Panc1 (cell line): ENCODE measurements at regions not wholly inside any gene's neighbourhood (a gene's known extent, or its start where the extent isn't known, plus 50 kb on each side); places are given as distances from the start of the nearest gene placed in this dataset.

Experiments used
- ATAC-seq: fragments of 200-7000 bp; cut with Tn5 transposase; 2 replicates; pipeline ENCODE4 v1.9.1; 2020; ENCODE audit warnings: mild to moderate bottlenecking, moderate library complexity
- BruUV-seq: library from RNA; stranded (reverse); fragments of 400-500 nt; replicated peaks from 2 replicates; lab custom pipeline; 2021; lab: Mats Ljungman, UMichigan
- CTCF ChIA-PET: fragments of 300-600 bp; sonication (Branson Sonifier 250); formaldehyde crosslinking; loops from one replicate; lab custom pipeline; 2022; ENCODE audit warnings: antibody characterized with exemption; lab: Charles Lee
- POLR2A ChIA-PET: fragments of 300-600 bp; sonication (Branson Sonifier 250); formaldehyde crosslinking; loops from one replicate; lab custom pipeline; 2022; ENCODE audit warnings: antibody characterized with exemption; lab: Charles Lee
- DNase-seq: peaks from one replicate; pipeline ENCODE4 v3.0.0-alpha.2; 2010; ENCODE audit warnings: low read depth, low spot score
- H3K27ac ChIP-seq: 2 replicates; pipeline ENCODE4 v1.5.1; 2011; ENCODE audit warnings: mild to moderate bottlenecking, low read length, inconsistent platforms
- H3K27me3 ChIP-seq: fragments of 200-500 bp; sonication (Bioruptor generic); 2 replicates; pipeline ENCODE4 v1.6.0; 2014; ENCODE audit warnings: low read length, inconsistent platforms; ENCODE audit not compliant: control insufficient read depth, insufficient read depth
- H3K36me3 ChIP-seq: fragments of 200-500 bp; sonication (Bioruptor generic); 2 replicates; pipeline ENCODE4 v1.5.1; 2014; ENCODE audit warnings: inconsistent platforms, mild to moderate bottlenecking, low read length, moderate library complexity; ENCODE audit not compliant: control insufficient read depth, insufficient read depth
- H3K4me1 ChIP-seq: 2 replicates; pipeline ENCODE4 v1.5.1; 2011; ENCODE audit warnings: inconsistent platforms, mild to moderate bottlenecking, low read length, moderate library complexity; ENCODE audit not compliant: control insufficient read depth, insufficient read depth
- H3K4me3 ChIP-seq, 2 experiments: 2 replicates each; pipeline ENCODE4 v1.5.1; 2011 to 2012; ENCODE audit warnings: low read depth in 2 of 2, low read length in 2 of 2, mild to moderate bottlenecking in 2 of 2, inconsistent platforms in 1 of 2, moderate library complexity in 1 of 2
- H3K9me3 ChIP-seq: fragments of 200-500 bp; sonication (Bioruptor generic); 2 replicates; pipeline ENCODE4 v1.5.1; 2014; ENCODE audit warnings: low read depth, mild to moderate bottlenecking, inconsistent platforms, low read length, moderate library complexity; ENCODE audit not compliant: control insufficient read depth, insufficient read depth
- POLR2AphosphoS5 ChIP-seq: IDR thresholded peaks from 2 replicates; pipeline ENCODE4 v1.6.1; 2012; ENCODE audit warnings: mild to moderate bottlenecking, low read depth, low read length, moderate library complexity
- SIN3A ChIP-seq: IDR thresholded peaks from 2 replicates; pipeline ENCODE4 v1.6.1; 2012; ENCODE audit warnings: low read depth, mild to moderate bottlenecking, low read length, moderate library complexity, borderline replicate concordance; ENCODE audit not compliant: insufficient read depth
- TCF7L2 ChIP-seq: IDR thresholded peaks from 2 replicates; pipeline ENCODE4 v1.6.1; 2011; ENCODE audit warnings: mild to moderate bottlenecking, low read depth, low read length, inconsistent platforms
- in situ Hi-C: cut with HindIII; loops from 2 replicates; pipeline ENCODE4 v1.10.0; 2016; ENCODE audit warnings: low sequenced_read_pairs, low pct_unique_long_range_greater_than_20kb
- intact Hi-C: fragments of 100-400 bp; cut with micrococcal nuclease; formaldehyde crosslinking; loops from one replicate; pipeline ENCODE4 v1.10.0; 2022; ENCODE audit not compliant: unreplicated experiment
- TF ChIP-seq, protein P1 (sequence below), 2 experiments: IDR thresholded peaks; 2 replicates each; pipeline ENCODE4 v1.6.1; 2011 to 2012; ENCODE audit warnings: low read depth in 2 of 2, control low read depth in 1 of 2, low read length in 1 of 2, mild to moderate bottlenecking in 1 of 2, moderate library complexity in 1 of 2; ENCODE audit not compliant: insufficient read depth in 1 of 2
- TF ChIP-seq, protein P2 (sequence below): fragments of 450-650 bp; IDR thresholded peaks from 2 replicates; pipeline ENCODE4 v1.5.1; 2017; ENCODE audit warnings: mild to moderate bottlenecking

DNA sequence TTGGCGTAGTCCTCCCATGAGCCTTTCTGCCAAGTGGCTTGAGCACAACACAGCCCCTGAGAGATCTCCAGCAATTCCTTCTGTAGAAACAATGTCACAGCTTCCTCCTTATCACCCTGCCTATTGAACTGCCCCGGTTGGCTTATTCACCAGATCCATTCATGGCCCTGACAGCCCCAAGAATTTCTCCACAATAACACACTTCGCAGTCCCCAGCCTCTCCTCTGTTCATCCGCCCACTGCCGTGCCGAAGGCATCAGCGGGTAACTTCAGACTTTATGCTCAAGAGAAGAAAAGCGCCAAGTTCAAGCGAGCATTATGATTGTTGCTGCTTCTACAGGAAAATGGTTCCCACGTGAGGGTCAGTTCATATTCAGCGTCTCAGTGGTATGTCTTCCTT is 403.9 kb downstream of the VPS13C start:
- no peak for ATAC-seq
- DNase-seq = no peak
- in situ Hi-C loops = no loop called here
- Histone ChIP-seq H3K36me3 (no peaks in the 10 kb centered on the region), H3K27ac (no peak overlapping the region), H3K9me3 (no peaks in the 10 kb centered on the region), H3K27me3 (peaks cover 2% of the 10 kb centered on the region; the same call in 1 of the 2 replicates), H3K4me3 (no peak overlapping the region), H3K4me1 (no peaks in the 10 kb centered on the region)
- intact Hi-C loops = no loop called here
- ChIA-PET POLR2A (no interaction called here), CTCF (no interaction called here)
- no peak for TF ChIP-seq SIN3A
- TF ChIP-seq, protein P1, sequence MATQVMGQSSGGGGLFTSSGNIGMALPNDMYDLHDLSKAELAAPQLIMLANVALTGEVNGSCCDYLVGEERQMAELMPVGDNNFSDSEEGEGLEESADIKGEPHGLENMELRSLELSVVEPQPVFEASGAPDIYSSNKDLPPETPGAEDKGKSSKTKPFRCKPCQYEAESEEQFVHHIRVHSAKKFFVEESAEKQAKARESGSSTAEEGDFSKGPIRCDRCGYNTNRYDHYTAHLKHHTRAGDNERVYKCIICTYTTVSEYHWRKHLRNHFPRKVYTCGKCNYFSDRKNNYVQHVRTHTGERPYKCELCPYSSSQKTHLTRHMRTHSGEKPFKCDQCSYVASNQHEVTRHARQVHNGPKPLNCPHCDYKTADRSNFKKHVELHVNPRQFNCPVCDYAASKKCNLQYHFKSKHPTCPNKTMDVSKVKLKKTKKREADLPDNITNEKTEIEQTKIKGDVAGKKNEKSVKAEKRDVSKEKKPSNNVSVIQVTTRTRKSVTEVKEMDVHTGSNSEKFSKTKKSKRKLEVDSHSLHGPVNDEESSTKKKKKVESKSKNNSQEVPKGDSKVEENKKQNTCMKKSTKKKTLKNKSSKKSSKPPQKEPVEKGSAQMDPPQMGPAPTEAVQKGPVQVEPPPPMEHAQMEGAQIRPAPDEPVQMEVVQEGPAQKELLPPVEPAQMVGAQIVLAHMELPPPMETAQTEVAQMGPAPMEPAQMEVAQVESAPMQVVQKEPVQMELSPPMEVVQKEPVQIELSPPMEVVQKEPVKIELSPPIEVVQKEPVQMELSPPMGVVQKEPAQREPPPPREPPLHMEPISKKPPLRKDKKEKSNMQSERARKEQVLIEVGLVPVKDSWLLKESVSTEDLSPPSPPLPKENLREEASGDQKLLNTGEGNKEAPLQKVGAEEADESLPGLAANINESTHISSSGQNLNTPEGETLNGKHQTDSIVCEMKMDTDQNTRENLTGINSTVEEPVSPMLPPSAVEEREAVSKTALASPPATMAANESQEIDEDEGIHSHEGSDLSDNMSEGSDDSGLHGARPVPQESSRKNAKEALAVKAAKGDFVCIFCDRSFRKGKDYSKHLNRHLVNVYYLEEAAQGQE (IDR thresholded peaks at IDR 0.05; ENCODE audit: insufficient read depth in 1 of 2, low read depth in 2 of 2, low read length in 1 of 2) = no peak
- TF ChIP-seq TCF7L2 = no peak
- TF ChIP-seq POLR2AphosphoS5 = no peak
- TF ChIP-seq, protein P2, sequence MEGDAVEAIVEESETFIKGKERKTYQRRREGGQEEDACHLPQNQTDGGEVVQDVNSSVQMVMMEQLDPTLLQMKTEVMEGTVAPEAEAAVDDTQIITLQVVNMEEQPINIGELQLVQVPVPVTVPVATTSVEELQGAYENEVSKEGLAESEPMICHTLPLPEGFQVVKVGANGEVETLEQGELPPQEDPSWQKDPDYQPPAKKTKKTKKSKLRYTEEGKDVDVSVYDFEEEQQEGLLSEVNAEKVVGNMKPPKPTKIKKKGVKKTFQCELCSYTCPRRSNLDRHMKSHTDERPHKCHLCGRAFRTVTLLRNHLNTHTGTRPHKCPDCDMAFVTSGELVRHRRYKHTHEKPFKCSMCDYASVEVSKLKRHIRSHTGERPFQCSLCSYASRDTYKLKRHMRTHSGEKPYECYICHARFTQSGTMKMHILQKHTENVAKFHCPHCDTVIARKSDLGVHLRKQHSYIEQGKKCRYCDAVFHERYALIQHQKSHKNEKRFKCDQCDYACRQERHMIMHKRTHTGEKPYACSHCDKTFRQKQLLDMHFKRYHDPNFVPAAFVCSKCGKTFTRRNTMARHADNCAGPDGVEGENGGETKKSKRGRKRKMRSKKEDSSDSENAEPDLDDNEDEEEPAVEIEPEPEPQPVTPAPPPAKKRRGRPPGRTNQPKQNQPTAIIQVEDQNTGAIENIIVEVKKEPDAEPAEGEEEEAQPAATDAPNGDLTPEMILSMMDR = no peak
- BruUV-seq = no TSS peak

DNA sequence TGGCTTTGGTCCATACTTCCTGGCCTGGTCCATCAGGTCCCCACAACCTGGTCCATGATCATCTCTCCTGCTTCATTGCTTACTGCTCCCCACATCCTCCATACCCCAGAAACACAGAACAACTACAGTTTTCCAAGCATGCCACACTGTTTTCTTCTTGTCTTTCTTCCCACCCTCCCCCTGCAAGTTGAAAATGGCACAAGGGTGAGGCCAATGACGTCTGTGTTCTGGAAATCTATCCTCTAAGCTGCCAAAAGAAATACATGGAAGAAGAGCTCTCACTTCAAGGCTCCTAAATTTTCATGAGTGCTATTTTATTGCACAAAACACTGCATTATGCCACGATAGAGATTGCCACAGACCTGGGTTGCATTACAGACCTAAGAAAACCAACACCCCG is 404.4 kb downstream of the VPS13C start:
- no peak for ATAC-seq
- Histone ChIP-seq H3K27ac (no peak overlapping the region), H3K27me3 (peaks cover 2% of the 10 kb centered on the region; the same call in 1 of the 2 replicates), H3K36me3 (no peaks in the 10 kb centered on the region), H3K4me3 (no peak overlapping the region), H3K9me3 (no peaks in the 10 kb centered on the region), H3K4me1 (no peaks in the 10 kb centered on the region)
- no peak for DNase-seq
- in situ Hi-C loops = no loop called here
- TF ChIP-seq, protein P1 (IDR thresholded peaks at IDR 0.05; ENCODE audit: insufficient read depth in 1 of 2, low read depth in 2 of 2, low read length in 1 of 2) = no peak
- TF ChIP-seq TCF7L2 (no peak), POLR2AphosphoS5 (no peak), SIN3A (no peak)
- TF ChIP-seq, protein P2 = no peak
- POLR2A ChIA-PET = no interaction called here
- no TSS peak for BruUV-seq
- intact Hi-C loops = no loop called here
- CTCF ChIA-PET = no interaction called here
